ENCODE measurements at regions not wholly inside any gene's neighbourhood (a gene's known extent, or its start where the extent isn't known, plus 50 kb on each side); places are given as distances from the start of the nearest gene placed in this dataset.

- TF ChIP-seq SPI1 (IDR thresholded peaks at IDR 0.05; ENCODE audit: borderline replicate concordance, low read depth) (no peak), CTCF (IDR thresholded peaks at IDR 0.05; ENCODE audit: insufficient read depth, low read length) (no peak), POLR2AphosphoS5 (IDR thresholded peaks at IDR 0.05; ENCODE audit: low read depth) (no peak), REST (IDR thresholded peaks at IDR 0.05; ENCODE audit: insufficient replicate concordance, low read depth) (no peak), GABPA (IDR thresholded peaks at IDR 0.05; ENCODE audit: low read depth) (no peak)
- peaks cover 2% of the 10 kb centered on the region for H3K27me3 ChIP-seq (ENCODE audit: insufficient read depth, poor library complexity, severe bottlenecking)
- DNase-seq (ENCODE audit: low read depth in 1 of 2, low spot score in 1 of 2): no peak
- H3K27ac ChIP-seq (replicated peaks): no peak overlapping the region
- no peak overlapping the region for H3K4me3 ChIP-seq (replicated peaks; ENCODE audit: insufficient read depth, low read length)
Observed at GRCh38 chr11:32326522-32326921, 108.8 kb downstream of the WT1 start.

DNA sequence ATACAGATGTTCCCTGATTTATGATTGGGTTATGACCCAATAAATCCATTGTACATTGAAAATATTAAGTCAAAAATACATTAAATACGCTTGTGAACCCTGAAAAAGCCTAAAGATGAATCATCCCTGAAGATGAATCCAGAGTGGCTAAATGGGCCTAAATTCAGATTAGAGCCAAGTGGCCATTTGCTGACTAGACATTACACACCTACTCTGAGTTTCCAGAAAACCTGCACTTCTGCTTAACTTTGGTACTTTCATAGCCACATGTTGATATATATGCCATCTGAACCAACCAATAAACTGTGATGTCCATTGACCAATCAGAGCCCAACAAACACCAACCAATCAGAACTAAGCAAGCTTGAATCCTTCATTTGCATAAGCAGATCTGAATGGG, 106.9 kb downstream of the WT1 start:
- Histone ChIP-seq H3K27ac (replicated peaks) (no peak overlapping the region), H3K4me3 (replicated peaks; ENCODE audit: insufficient read depth, low read length) (no peak overlapping the region), H3K27me3 (ENCODE audit: insufficient read depth, poor library complexity, severe bottlenecking) (no peaks in the 10 kb centered on the region)
- no peak for DNase-seq (ENCODE audit: low read depth in 1 of 2, low spot score in 1 of 2)
- TF ChIP-seq CTCF (IDR thresholded peaks at IDR 0.05; ENCODE audit: insufficient read depth, low read length): no peak
- no peak for TF ChIP-seq GABPA (IDR thresholded peaks at IDR 0.05; ENCODE audit: low read depth)
- no peak for TF ChIP-seq SPI1 (IDR thresholded peaks at IDR 0.05; ENCODE audit: borderline replicate concordance, low read depth)
- TF ChIP-seq REST (IDR thresholded peaks at IDR 0.05; ENCODE audit: insufficient replicate concordance, low read depth): no peak
- no peak for TF ChIP-seq POLR2AphosphoS5 (IDR thresholded peaks at IDR 0.05; ENCODE audit: low read depth)

- DNase-seq (ENCODE audit: low read depth in 1 of 2, low spot score in 1 of 2): no peak
- H3K27me3 ChIP-seq (ENCODE audit: insufficient read depth, poor library complexity, severe bottlenecking): peaks cover 3% of the 10 kb centered on the region
- no peak for TF ChIP-seq REST (IDR thresholded peaks at IDR 0.05; ENCODE audit: insufficient replicate concordance, low read depth)
- TF ChIP-seq CTCF (IDR thresholded peaks at IDR 0.05; ENCODE audit: insufficient read depth, low read length): no peak
- TF ChIP-seq POLR2AphosphoS5 (IDR thresholded peaks at IDR 0.05; ENCODE audit: low read depth): no peak
- no peak for TF ChIP-seq GABPA (IDR thresholded peaks at IDR 0.05; ENCODE audit: low read depth)
- TF ChIP-seq SPI1 (IDR thresholded peaks at IDR 0.05; ENCODE audit: borderline replicate concordance, low read depth): no peak
- H3K4me3 ChIP-seq (replicated peaks; ENCODE audit: insufficient read depth, low read length): no peak overlapping the region
- no peak overlapping the region for H3K27ac ChIP-seq (replicated peaks)
Observed at GRCh38 chr11:32331098-32331497, 104.2 kb downstream of the WT1 start.
